HG03432 (cell line): ENCODE measurements at regions not wholly inside any gene's neighbourhood (a gene's known extent, or its start where the extent isn't known, plus 50 kb on each side); places are given as distances from the start of the nearest gene placed in this dataset.

Experiments used
- ATAC-seq: cut with Tn5 transposase; IDR thresholded peaks from one replicate; pipeline ENCODE4 v1.9.1; 2021; ENCODE audit warnings: mild to moderate bottlenecking, moderate library complexity; ENCODE audit not compliant: unreplicated experiment

DNA sequence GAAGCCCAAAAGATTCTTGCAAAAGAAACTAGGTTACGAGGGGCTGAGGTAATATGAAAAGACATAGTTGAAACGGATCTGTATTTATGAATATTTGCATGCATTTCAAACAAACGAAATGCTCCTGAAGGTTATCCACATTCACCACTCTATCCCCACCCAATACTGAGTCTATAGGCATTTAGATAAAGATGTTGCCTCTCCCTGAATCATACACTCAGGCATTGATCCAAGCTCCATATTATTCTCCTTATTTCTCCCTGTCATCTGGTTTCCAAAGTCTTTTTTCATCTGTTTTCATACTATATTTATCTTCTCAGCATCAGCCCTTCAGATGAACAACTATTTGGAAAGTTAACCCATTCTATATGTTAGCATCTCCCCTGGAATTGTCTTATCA, 492.5 kb upstream of the TGFBR2 start:
- ATAC-seq: no peak

- no peak for ATAC-seq
Measured at GRCh38 chr3:30114918-30115317, 491.5 kb upstream of the TGFBR2 start.

- no peak for ATAC-seq
Measured at GRCh38 chr3:30122359-30122758, 484.0 kb upstream of the TGFBR2 start.

GRCh38 chr3:30123224-30123623, 483.2 kb upstream of the TGFBR2 start:
- no peak for ATAC-seq

DNA sequence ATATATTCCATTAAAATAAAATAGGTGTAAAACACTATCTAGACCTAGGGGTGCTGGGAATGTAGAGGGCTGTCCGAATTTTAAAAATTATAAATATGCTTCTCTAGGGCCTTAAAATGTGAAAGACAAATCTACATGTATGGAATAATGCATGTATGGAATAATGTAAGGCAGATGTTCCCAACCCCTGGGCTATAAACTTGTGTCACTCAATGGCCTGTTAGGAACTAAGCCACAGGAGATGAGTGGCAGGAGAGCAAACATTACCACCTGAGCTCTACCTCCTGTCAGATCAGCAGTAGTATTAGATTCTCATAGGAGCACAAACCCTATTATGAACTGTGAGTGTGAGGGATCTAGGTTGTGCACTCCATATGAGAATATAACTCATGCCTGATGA, 482.6 kb upstream of the TGFBR2 start:
- no peak for ATAC-seq

DNA sequence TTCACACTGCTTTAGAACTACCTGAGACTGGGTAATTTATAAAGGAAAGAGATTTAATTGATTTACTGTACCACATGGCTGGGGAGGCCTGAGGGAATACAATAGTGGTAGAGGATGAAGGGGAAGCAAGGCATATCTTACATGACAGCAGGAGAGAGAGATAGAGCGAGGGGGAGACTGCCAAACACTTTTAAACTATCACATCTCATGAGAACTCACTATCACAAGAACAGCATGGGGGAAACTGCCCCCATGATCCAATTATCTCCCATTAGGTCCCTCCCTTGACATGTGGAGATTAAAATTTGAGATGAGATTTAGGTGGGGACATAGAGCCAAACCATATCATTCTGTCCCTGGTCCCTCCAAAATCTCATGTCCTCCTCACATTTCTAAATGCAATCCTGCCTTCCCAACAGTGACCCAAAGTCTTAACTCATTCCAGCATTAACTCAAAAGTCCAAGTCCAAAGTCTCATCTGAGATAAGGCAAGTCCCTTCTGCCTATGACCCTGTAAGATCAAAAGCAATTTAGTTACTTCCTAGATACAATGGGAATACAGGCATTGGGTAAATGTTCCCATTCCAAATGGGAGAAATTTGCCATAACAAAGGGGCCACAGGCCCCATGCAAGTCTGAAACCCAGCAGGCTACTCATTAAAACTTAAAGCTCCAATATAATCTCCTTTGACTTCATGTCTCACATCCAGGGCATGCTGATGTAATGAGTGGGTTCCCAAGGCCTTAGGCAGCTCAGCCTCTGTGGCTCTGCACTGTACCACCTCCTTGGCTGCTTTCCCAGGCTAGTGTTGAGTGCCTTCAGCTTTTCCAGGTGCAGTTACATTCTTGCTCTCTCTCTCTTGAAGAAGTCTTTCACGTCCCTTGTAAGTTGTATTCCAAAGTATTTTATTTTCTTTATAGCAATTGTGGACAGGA, 481.7 kb upstream of the TGFBR2 start:
- no peak for ATAC-seq

DNA sequence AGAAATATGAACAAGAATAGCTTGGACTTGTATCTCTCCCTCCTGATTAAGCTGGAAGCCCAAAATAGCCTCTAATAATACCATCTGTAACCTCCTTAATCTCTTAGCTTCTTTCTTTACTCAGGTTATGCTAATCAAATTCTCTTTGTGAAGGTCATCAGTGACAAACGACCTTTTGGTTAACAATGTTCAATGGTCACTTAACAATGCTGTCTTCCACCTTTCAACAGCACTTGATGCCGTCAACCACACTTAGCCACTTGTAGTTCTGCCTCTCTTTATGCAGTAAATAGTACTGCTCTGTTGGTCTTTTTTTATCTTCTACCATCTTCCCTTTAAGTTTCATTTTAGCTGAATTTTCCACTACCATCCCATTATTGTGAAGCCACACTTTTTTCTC, 476.6 kb upstream of the TGFBR2 start:
- no peak for ATAC-seq

GRCh38 chr3:30130391-30130790, 476.0 kb upstream of the TGFBR2 start:
- ATAC-seq: no peak

GRCh38 chr3:30131191-30131590, 475.2 kb upstream of the TGFBR2 start:
- ATAC-seq: no peak

GRCh38 chr3:30135190-30135589, 471.2 kb upstream of the TGFBR2 start:
- ATAC-seq: no peak

GRCh38 chr3:30139283-30139682, 467.1 kb upstream of the TGFBR2 start:
- no peak for ATAC-seq

GRCh38 chr3:30140356-30141075, 465.9 kb upstream of the TGFBR2 start:
- ATAC-seq: no peak

GRCh38 chr3:30141178-30141581, 465.2 kb upstream of the TGFBR2 start:
- ATAC-seq: no peak

DNA sequence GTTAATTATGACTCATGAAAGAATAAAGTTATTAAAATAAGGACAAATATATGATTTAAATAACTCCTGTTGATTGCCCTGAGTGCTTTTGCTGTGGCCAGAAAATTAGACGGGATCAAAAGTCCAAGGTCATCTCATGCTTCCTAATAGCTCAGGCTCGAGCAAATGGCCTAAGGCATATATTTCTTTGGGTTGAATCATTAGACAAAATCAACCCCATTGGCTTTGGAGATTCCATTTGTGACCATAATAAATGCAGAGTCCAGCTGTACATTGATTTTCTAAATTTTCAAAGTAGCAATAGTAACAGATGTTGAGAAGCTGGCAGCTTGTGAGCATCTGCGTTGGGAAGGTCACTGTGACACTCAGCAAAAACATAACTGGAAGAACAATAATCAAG, 464.5 kb upstream of the TGFBR2 start:
- no peak for ATAC-seq

- ATAC-seq: no peak
Measured at GRCh38 chr3:30142946-30143345, 463.5 kb upstream of the TGFBR2 start.

- no peak for ATAC-seq
Measured at GRCh38 chr3:30145281-30145680, 461.1 kb upstream of the TGFBR2 start.

DNA sequence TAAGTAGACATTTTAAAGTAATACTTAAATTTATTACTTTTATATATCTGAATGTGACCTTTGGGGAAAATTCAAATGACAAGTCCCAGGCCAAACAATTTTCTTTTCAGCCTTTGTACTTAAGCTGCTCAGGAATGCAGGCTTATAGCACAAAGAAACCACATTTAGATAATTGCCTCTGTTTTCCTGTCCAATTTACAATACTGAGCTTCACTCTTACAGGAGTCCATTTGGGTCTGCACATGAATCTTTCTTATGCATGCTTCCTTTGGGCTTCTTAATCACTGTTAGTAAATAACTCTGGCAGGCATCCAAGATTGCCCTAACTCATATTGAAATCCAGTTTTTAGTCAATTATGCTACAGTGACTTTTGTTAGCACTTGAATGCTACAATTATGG, 459.4 kb upstream of the TGFBR2 start:
- no peak for ATAC-seq

DNA sequence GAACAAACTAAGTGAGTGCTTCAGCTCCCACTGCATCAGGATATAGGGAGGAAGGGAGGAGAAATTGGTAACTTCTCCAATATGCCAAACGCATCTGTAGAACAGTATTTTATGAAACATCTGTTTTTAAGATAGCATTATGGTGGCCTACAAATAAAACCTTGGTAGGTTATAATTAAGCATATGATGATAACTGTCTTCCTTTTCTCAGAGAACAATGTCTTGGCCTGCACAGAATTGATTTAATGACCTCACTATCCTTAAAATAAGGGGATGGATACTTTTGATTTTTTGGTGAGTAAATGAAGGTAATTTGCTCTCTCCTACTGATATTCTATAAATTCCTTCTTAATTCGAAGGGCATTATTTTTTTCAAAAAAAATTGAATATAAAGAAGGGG, 451.5 kb upstream of the TGFBR2 start:
- no peak for ATAC-seq

DNA sequence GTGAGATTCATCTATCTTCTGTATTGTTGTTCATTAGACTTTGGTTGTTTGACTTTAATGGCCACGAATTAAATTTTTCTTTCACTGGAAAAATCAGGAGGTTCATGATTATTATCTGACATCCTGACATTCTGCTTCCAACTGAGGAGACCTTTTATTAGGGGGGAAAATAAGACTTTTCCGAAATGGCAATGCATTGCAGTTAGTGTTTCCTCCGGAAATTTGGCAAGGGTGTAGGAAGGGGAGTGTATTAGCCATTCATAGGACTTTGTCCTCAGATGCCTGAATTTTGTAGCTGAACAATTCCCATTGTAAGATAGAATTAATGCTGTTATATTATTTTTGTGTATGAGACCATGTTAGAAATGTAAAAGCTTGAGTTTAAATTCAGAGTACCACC, 450.6 kb upstream of the TGFBR2 start:
- ATAC-seq: no peak

DNA sequence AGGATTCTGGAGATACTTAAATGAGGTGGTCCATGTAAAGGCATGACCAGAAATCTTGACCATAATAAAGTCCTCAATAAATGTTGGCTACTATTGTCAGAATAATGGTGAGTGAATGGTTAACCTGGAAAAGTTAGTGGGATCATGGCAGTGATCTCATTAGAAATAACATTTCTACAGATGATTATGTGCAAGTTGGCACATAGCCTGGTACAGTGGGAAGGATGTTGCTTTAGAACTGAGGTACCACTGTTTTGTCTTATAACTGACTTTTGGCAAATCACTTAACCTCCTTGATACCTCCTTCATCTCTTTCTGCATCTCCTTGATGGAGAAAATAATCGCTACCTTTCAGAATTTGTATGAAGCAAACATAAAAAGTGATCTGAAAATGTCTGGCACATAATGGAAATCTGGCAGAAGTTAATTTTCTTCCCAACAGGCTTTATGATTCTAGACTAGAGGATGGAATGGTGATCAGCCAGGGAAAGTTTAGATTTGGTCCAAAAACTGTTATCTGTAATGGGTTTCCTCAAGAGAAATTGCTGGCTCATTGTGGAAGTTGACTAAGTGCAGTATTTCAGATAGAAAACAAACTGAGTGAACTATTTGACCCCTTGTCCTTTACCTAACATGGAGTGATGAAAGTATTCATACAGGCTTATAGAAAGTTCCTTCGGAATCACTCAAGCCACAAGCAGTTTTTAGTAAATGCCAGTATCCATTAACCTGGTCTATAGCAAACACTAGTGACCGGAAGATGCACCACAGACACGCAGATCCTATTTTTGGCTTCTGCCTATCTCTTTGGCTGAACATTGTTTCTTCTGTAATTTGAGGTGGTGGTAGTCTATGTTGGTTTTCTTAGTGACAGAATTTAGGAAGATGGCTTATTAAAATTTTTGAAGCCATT, 449.6 kb upstream of the TGFBR2 start:
- no peak for ATAC-seq

DNA sequence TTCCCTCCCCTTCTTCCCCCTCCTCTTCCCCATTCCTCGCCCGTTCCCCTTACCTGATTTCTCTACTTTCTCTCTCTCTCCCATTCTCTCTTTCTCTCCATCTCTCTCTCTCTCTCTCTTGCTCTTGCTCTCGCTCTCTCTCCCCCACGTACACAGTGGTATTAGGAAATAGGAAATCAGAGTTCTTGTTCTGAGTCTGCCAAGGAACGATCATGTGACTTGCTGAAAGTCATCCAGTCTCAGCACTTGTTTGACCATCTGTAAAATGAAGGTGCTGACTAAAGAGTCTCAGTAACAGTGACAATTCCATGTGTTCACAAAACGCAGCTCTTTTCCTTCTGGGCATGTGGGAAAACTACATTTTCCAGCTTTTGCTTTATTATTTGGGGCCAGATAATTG, 445.0 kb upstream of the TGFBR2 start:
- no peak for ATAC-seq
